PC-9 (cell line): ENCODE measurements at regions not wholly inside any gene's neighbourhood (a gene's known extent, or its start where the extent isn't known, plus 50 kb on each side); places are given as distances from the start of the nearest gene placed in this dataset.

Experiments
- BruUV-seq: library from RNA; stranded (reverse); fragments of 400-500 nt; replicated peaks from 2 replicates; lab custom pipeline; 2021; lab: Mats Ljungman, UMichigan
- CTCF ChIA-PET: fragments of 300-600 bp; sonication (Branson Sonifier 250); formaldehyde crosslinking; loops from one replicate; lab custom pipeline; 2022; ENCODE audit warnings: antibody characterized with exemption; lab: Charles Lee
- POLR2A ChIA-PET: fragments of 300-600 bp; sonication (Branson Sonifier 250); formaldehyde crosslinking; loops from one replicate; lab custom pipeline; 2022; ENCODE audit warnings: antibody characterized with exemption; ENCODE audit not compliant: unreplicated experiment; lab: Charles Lee
- DNase-seq, 2 experiments: peaks; one replicate each; pipeline versions ENCODE4 v3.0.0 to v3.0.0-alpha.2; 2015 to 2022; ENCODE audit warnings: mixed read lengths in 1 of 2
- H2AFZ ChIP-seq: fragments of 200-600 bp; sonication (generic); 2 replicates; pipeline ENCODE4 v1.8.1; 2017; ENCODE audit warnings: antibody characterized with exemption
- H3F3A ChIP-seq: fragments of 200-600 bp; sonication (generic); 2 replicates; pipeline ENCODE4 v1.8.1; 2017; ENCODE audit warnings: antibody characterized with exemption, mild to moderate bottlenecking, low read depth; ENCODE audit not compliant: insufficient read depth
- H3K27ac ChIP-seq: fragments of 200-600 bp; sonication (generic); 2 replicates; pipeline ENCODE4 v1.6.1; 2016; ENCODE audit warnings: mixed run types
- H3K27me3 ChIP-seq: fragments of 200-600 bp; sonication (generic); 2 replicates; pipeline ENCODE4 v1.6.1; 2016; ENCODE audit warnings: low read depth, mixed run types; ENCODE audit not compliant: insufficient read depth
- H3K36me3 ChIP-seq: fragments of 200-600 bp; sonication (generic); 2 replicates; pipeline ENCODE4 v1.6.1; 2016; ENCODE audit warnings: low read depth, mixed run types
- H3K4me1 ChIP-seq: fragments of 200-600 bp; sonication (generic); replicated peaks from 2 replicates; pipeline ENCODE4 v1.6.1; 2016; ENCODE audit warnings: mixed run types; ENCODE audit not compliant: insufficient read depth
- H3K4me2 ChIP-seq: fragments of 200-600 bp; sonication (generic); 2 replicates; pipeline ENCODE4 v1.6.1; 2017; ENCODE audit warnings: mixed run types
- H3K4me3 ChIP-seq: fragments of 200-600 bp; sonication (generic); 2 replicates; pipeline ENCODE4 v1.6.1; 2016; ENCODE audit warnings: mixed run types
- H3K79me2 ChIP-seq: fragments of 200-600 bp; sonication (generic); 2 replicates; pipeline ENCODE4 v1.6.1; 2017; ENCODE audit warnings: low read depth, mixed run types
- H3K9me2 ChIP-seq: fragments of 200-600 bp; sonication (generic); 2 replicates; pipeline ENCODE4 v1.8.1; 2017; ENCODE audit warnings: mild to moderate bottlenecking; ENCODE audit not compliant: insufficient read depth
- H3K9me3 ChIP-seq: fragments of 200-600 bp; sonication (generic); 2 replicates; pipeline ENCODE4 v1.8.1; 2016; ENCODE audit warnings: low read depth; ENCODE audit not compliant: insufficient read depth
- H4K20me1 ChIP-seq: fragments of 200-600 bp; sonication (generic); 2 replicates; pipeline ENCODE4 v1.8.1; 2017; ENCODE audit not compliant: insufficient read depth
- EZH2 ChIP-seq: fragments of 200-600 bp; sonication (generic); IDR thresholded peaks from 2 replicates; pipeline ENCODE4 v1.8.0; 2017; ENCODE audit warnings: antibody characterized with exemption, low read depth
- intact Hi-C: fragments of 100-400 bp; cut with micrococcal nuclease; formaldehyde crosslinking; loops from one replicate; pipeline ENCODE4 v1.10.0; 2022; ENCODE audit not compliant: unreplicated experiment
- TF ChIP-seq, protein P1 (sequence below): fragments of 200-600 bp; sonication (generic); conservative IDR thresholded peaks from 2 replicates; pipeline ENCODE4 v1.6.1; 2017; ENCODE audit warnings: mixed run types, antibody characterized with exemption, mild to moderate bottlenecking, moderate library complexity

DNA sequence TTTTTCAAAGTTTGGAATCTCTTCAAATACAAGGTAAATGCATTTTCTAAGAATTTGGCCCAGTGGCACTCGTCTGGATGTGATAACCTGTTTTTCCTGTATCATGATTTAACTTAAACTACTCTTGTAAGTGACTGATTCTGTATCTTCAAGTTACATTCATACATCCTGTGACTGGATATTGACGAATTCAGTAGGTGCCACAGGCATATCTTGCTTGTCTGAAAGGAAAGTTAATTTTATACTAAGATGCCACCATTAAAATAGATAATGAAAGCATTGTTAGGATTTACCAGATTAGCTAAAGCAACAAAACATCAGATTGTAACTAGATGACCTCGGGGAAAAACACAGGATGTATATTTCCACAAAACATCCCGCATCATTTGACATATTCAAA, 175.3 kb upstream of the ZNF608 start:
- intact Hi-C loops: no loop called here
- Histone ChIP-seq H3K9me3 (no peaks in the 10 kb centered on the region), H3K79me2 (no peaks in the 10 kb centered on the region), H3K36me3 (no peaks in the 10 kb centered on the region), H3K27ac (no peak overlapping the region), H3K4me3 (no peak overlapping the region), H3K9me2 (no peaks in the 10 kb centered on the region), H3K27me3 (no peaks in the 10 kb centered on the region), H3F3A (no peaks in the 10 kb centered on the region), H3K4me2 (no peak overlapping the region), H2AFZ (no peak overlapping the region), H3K4me1 (no peaks in the 10 kb centered on the region), H4K20me1 (no peaks in the 10 kb centered on the region)
- no peak for DNase-seq
- CTCF ChIA-PET: no interaction called here
- TF ChIP-seq EZH2: no peak
- TF ChIP-seq, protein P1, sequence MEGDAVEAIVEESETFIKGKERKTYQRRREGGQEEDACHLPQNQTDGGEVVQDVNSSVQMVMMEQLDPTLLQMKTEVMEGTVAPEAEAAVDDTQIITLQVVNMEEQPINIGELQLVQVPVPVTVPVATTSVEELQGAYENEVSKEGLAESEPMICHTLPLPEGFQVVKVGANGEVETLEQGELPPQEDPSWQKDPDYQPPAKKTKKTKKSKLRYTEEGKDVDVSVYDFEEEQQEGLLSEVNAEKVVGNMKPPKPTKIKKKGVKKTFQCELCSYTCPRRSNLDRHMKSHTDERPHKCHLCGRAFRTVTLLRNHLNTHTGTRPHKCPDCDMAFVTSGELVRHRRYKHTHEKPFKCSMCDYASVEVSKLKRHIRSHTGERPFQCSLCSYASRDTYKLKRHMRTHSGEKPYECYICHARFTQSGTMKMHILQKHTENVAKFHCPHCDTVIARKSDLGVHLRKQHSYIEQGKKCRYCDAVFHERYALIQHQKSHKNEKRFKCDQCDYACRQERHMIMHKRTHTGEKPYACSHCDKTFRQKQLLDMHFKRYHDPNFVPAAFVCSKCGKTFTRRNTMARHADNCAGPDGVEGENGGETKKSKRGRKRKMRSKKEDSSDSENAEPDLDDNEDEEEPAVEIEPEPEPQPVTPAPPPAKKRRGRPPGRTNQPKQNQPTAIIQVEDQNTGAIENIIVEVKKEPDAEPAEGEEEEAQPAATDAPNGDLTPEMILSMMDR: no peak
- BruUV-seq: no TSS peak
- POLR2A ChIA-PET: interaction anchor here (0.7 kb wide), 1 partner anchor 520 kb away, joined by 3 read pairs; no protein-coding TSS in a partner anchor

DNA sequence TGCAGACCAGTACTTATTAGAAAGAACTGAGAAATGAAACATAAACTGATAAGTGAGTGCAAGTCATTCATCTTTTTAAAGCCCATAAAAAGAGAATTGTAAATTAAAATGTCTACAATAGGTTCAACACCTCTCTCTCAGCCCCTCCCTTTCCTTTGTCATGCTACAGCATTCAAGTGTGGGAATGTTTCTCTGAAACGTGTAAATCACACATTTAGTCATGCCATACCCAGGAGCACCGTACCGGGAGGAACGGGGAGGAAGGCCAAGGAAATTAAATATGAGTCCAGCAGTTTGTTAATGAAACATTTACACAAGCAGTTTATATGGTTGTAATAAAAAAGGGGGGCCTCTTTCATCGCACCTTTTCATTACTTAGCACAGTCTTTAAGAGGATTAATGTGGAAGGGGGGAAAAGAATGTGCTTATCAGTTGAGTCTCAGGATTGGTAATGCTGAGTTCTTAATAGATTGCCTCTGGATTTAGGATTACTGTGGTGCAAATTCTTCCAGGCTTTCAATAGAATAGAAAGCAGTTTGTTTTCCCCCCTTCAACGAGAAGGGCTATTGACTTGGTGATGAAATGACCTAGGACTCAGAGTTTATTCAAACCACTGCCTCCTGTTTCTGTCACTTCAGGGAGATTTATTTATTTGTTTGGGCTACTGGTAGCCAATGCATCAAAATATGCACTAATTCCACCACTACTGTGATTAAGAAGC, 176.0 kb upstream of the ZNF608 start:
- DNase-seq: no peak
- Histone ChIP-seq H2AFZ (no peak overlapping the region), H3F3A (no peaks in the 10 kb centered on the region), H3K79me2 (no peaks in the 10 kb centered on the region), H3K4me1 (no peaks in the 10 kb centered on the region), H3K27me3 (no peaks in the 10 kb centered on the region), H4K20me1 (no peaks in the 10 kb centered on the region), H3K9me2 (no peaks in the 10 kb centered on the region), H3K27ac (no peak overlapping the region), H3K9me3 (no peaks in the 10 kb centered on the region), H3K4me3 (no peak overlapping the region), H3K36me3 (no peaks in the 10 kb centered on the region), H3K4me2 (no peak overlapping the region)
- no TSS peak for BruUV-seq
- ChIA-PET POLR2A (no interaction called here), CTCF (no interaction called here)
- intact Hi-C loops: no loop called here
- TF ChIP-seq EZH2: no peak
- TF ChIP-seq, protein P1: no peak

DNA sequence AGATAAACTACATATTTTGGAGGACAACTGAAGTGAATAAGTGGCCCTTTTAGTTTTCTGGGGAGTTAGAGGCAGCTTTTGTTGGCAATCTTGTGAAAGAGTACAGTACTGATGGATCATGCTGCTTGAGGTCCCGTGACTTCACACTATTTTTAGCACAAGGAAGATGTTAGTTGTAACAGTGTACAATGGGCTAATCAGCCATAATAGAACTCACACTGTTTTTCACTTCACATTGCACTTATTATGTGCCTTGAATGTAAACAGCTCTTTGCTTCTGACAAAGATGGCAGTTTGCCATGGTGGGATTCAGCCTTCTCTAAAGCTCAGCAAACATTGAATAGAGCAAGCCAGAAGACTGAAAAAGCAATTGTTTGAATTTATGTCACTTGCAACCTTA, 176.7 kb upstream of the ZNF608 start:
- TF ChIP-seq, protein P1: no peak
- no peak for TF ChIP-seq EZH2
- BruUV-seq: no TSS peak
- POLR2A ChIA-PET: no interaction called here

More for the DNA sequence above, 176.7 kb upstream of the ZNF608 start:
- H3K4me3 ChIP-seq: no peak overlapping the region
- H3K4me1 ChIP-seq: no peaks in the 10 kb centered on the region
- no peaks in the 10 kb centered on the region for H4K20me1 ChIP-seq
- no peaks in the 10 kb centered on the region for H3K27me3 ChIP-seq
- H3F3A ChIP-seq: no peaks in the 10 kb centered on the region
- no peak overlapping the region for H3K4me2 ChIP-seq
- no peaks in the 10 kb centered on the region for H3K9me3 ChIP-seq
- H2AFZ ChIP-seq: no peak overlapping the region
- H3K79me2 ChIP-seq: no peaks in the 10 kb centered on the region
- no peak overlapping the region for H3K27ac ChIP-seq
- CTCF ChIA-PET: no interaction called here
- no peaks in the 10 kb centered on the region for H3K9me2 ChIP-seq
- intact Hi-C loops: no loop called here
- no peaks in the 10 kb centered on the region for H3K36me3 ChIP-seq
- no peak for DNase-seq
